Epithelial cell of proximal tubule (primary cell): ENCODE measurements at regions not wholly inside any gene's neighbourhood (a gene's known extent, or its start where the extent isn't known, plus 50 kb on each side); places are given as distances from the start of the nearest gene placed in this dataset.

Experiments
- DNase-seq: peaks from one replicate; pipeline ENCODE4 v3.0.0-alpha.2; 2011; ENCODE audit warnings: low read depth
- H3K4me3 ChIP-seq: 2 replicates; pipeline ENCODE4 v1.5.1; 2011; ENCODE audit warnings: low read depth, mild to moderate bottlenecking, low read length
- CTCF ChIP-seq: conservative IDR thresholded peaks from 2 replicates; pipeline ENCODE4 v1.5.1; 2012; ENCODE audit warnings: low read depth, mild to moderate bottlenecking, low read length

- no peak for DNase-seq
- no peak overlapping the region for H3K4me3 ChIP-seq
- TF ChIP-seq CTCF: no peak
Measured at GRCh38 chr1:166573199-166573598, 266.1 kb upstream of the POGK start.

GRCh38 chr1:166579557-166580501 is 259.4 kb upstream of the POGK start:
- TF ChIP-seq CTCF: no peak
- DNase-seq: no peak
- H3K4me3 ChIP-seq: no peak overlapping the region

GRCh38 chr1:166588741-166589140 is 250.5 kb upstream of the POGK start:
- DNase-seq: no peak
- no peak for TF ChIP-seq CTCF
- no peak overlapping the region for H3K4me3 ChIP-seq

- no peak overlapping the region for H3K4me3 ChIP-seq
- DNase-seq: no peak
- TF ChIP-seq CTCF: no peak
Measured at GRCh38 chr1:166590161-166590560, 249.1 kb upstream of the POGK start.

GRCh38 chr1:166594646-166595045 is 244.6 kb upstream of the POGK start:
- DNase-seq: no peak
- TF ChIP-seq CTCF: no peak
- H3K4me3 ChIP-seq: no peak overlapping the region

- H3K4me3 ChIP-seq: no peak overlapping the region
- DNase-seq: no peak
- no peak for TF ChIP-seq CTCF
Measured at GRCh38 chr1:166597516-166597915, 241.8 kb upstream of the POGK start.

- no peak for TF ChIP-seq CTCF
- no peak overlapping the region for H3K4me3 ChIP-seq
- no peak for DNase-seq
Measured at GRCh38 chr1:166600574-166600973, 238.7 kb upstream of the POGK start.
